Suprapubic skin (tissue), 4 donors: ENCODE measurements at regions not wholly inside any gene's neighbourhood (a gene's known extent, or its start where the extent isn't known, plus 50 kb on each side); places are given as distances from the start of the nearest gene placed in this dataset.
"Not testable (repeated sequence)": the region's sequence is repeated elsewhere in the genome, so short reads cannot be mapped to it uniquely, and the experiment has no call there.

Source experiments
- DNase-seq, 2 donors: peaks; one replicate each; pipeline ENCODE4 v3.0.0-alpha.2; 2019; ENCODE audit warnings: low spot score in 2 of 2
- H3K27ac ChIP-seq: fragments of 200-600 bp; sonication (generic); one replicate; pipeline ENCODE4 v1.5.1; 2019
- H3K27me3 ChIP-seq: fragments of 200-600 bp; sonication (generic); one replicate; pipeline ENCODE4 v1.5.1; 2019
- H3K36me3 ChIP-seq: fragments of 200-600 bp; sonication (generic); one replicate; pipeline ENCODE4 v1.5.1; 2019
- H3K4me1 ChIP-seq: fragments of 200-600 bp; sonication (generic); one replicate; pipeline ENCODE4 v1.5.1; 2019
- H3K4me3 ChIP-seq: fragments of 200-600 bp; sonication (generic); one replicate; pipeline ENCODE4 v1.5.1; 2019; ENCODE audit warnings: mild to moderate bottlenecking
- H3K9me3 ChIP-seq: fragments of 200-600 bp; sonication (generic); one replicate; pipeline ENCODE4 v1.5.1; 2019
- CTCF ChIP-seq, 2 donors: fragments of 200-600 bp in 1 of 2; fragments of 450-650 bp in 1 of 2; sonication (generic) in 1 of 2; IDR thresholded peaks; one replicate each; pipeline ENCODE4 v1.5.1; 2016 to 2019; ENCODE audit warnings: antibody characterized with exemption in 2 of 2, mild to moderate bottlenecking in 1 of 2, moderate library complexity in 1 of 2
- EP300 ChIP-seq: sonication (generic); formaldehyde crosslinking; IDR thresholded peaks from one replicate; pipeline ENCODE4 v1.6.1; 2017; ENCODE audit warnings: antibody characterized with exemption
- POLR2A ChIP-seq, 2 donors: fragments of 450-650 bp; IDR thresholded peaks; one replicate each; pipeline ENCODE4 v1.6.1; 2017; ENCODE audit warnings: antibody characterized with exemption in 2 of 2, mild to moderate bottlenecking in 2 of 2, moderate library complexity in 2 of 2
- POLR2AphosphoS5 ChIP-seq, 3 donors: sonication (generic); formaldehyde crosslinking; IDR thresholded peaks; one replicate each; pipeline ENCODE4 v1.6.1; 2017; ENCODE audit warnings: antibody characterized with exemption in 3 of 3
- WGBS: methylation state at CpG from one replicate; pipeline ENCODE4 v1.1.5; 2018; 5-methylcytosine and 5-hydroxymethylcytosine counted together

GRCh38 chr3:118525077-118525476, 509.6 kb downstream of the IGSF11 start:
- no peak for TF ChIP-seq POLR2AphosphoS5 (IDR thresholded peaks at IDR 0.05)
- TF ChIP-seq EP300: no peak
- TF ChIP-seq POLR2A (IDR thresholded peaks at IDR 0.05): no peak
- TF ChIP-seq CTCF (IDR thresholded peaks at IDR 0.05): no peak
- 77% methylated on average over 3 of the region's 3 CpGs for WGBS

GRCh38 chr3:118526758-118527513, 507.7 kb downstream of the IGSF11 start:
- no peak for DNase-seq
- H3K27ac ChIP-seq: no peak overlapping the region
- no peaks in the 10 kb centered on the region for H3K4me1 ChIP-seq
- 78% methylated on average over 1 of the region's 1 CpG for WGBS
- TF ChIP-seq CTCF (IDR thresholded peaks at IDR 0.05) (no peak), EP300 (no peak), POLR2AphosphoS5 (IDR thresholded peaks at IDR 0.05) (no peak)
- no peaks in the 10 kb centered on the region for H3K9me3 ChIP-seq
- no peaks in the 10 kb centered on the region for H3K36me3 ChIP-seq
- no peak overlapping the region for H3K4me3 ChIP-seq
- no peaks in the 10 kb centered on the region for H3K27me3 ChIP-seq

More at GRCh38 chr3:118525077-118525476, 509.6 kb downstream of the IGSF11 start:
- Histone ChIP-seq H3K9me3 (no peaks in the 10 kb centered on the region), H3K36me3 (no peaks in the 10 kb centered on the region), H3K4me3 (no peak overlapping the region), H3K27me3 (no peaks in the 10 kb centered on the region), H3K27ac (no peak overlapping the region), H3K4me1 (no peaks in the 10 kb centered on the region)
- no peak for DNase-seq

GRCh38 chr3:118527514-118528044, 507.1 kb downstream of the IGSF11 start:
- no peak for DNase-seq
- H3K4me1 ChIP-seq: no peaks in the 10 kb centered on the region
- H3K4me3 ChIP-seq: no peak overlapping the region
- H3K36me3 ChIP-seq: no peaks in the 10 kb centered on the region
- no peaks in the 10 kb centered on the region for H3K9me3 ChIP-seq
- H3K27me3 ChIP-seq: no peaks in the 10 kb centered on the region
- TF ChIP-seq POLR2A (IDR thresholded peaks at IDR 0.05): no peak
- TF ChIP-seq CTCF (IDR thresholded peaks at IDR 0.05): no peak
- no peak for TF ChIP-seq POLR2AphosphoS5 (IDR thresholded peaks at IDR 0.05)
- no peak for TF ChIP-seq EP300
- H3K27ac ChIP-seq: no peak overlapping the region

GRCh38 chr3:118529554-118529953, 505.1 kb downstream of the IGSF11 start:
- Histone ChIP-seq H3K9me3 (no peaks in the 10 kb centered on the region), H3K4me1 (no peaks in the 10 kb centered on the region), H3K27ac (no peak overlapping the region), H3K4me3 (no peak overlapping the region), H3K36me3 (no peaks in the 10 kb centered on the region), H3K27me3 (no peaks in the 10 kb centered on the region)
- no peak for TF ChIP-seq CTCF (IDR thresholded peaks at IDR 0.05)
- TF ChIP-seq POLR2AphosphoS5 (IDR thresholded peaks at IDR 0.05): no peak
- TF ChIP-seq POLR2A (IDR thresholded peaks at IDR 0.05): no peak
- no peak for TF ChIP-seq EP300
- no peak for DNase-seq
- WGBS: 34% methylated on average over 2 of the region's 2 CpGs

- no peak overlapping the region for H3K27ac ChIP-seq
- no peaks in the 10 kb centered on the region for H3K36me3 ChIP-seq
- WGBS: 79% methylated on average over 4 of the region's 4 CpGs
- H3K9me3 ChIP-seq: no peaks in the 10 kb centered on the region
- H3K4me1 ChIP-seq: no peaks in the 10 kb centered on the region
- DNase-seq: no peak
- no peak overlapping the region for H3K4me3 ChIP-seq
- H3K27me3 ChIP-seq: no peaks in the 10 kb centered on the region
- TF ChIP-seq POLR2A (IDR thresholded peaks at IDR 0.05) (no peak), POLR2AphosphoS5 (IDR thresholded peaks at IDR 0.05) (no peak), CTCF (IDR thresholded peaks at IDR 0.05) (no peak), EP300 (no peak)
Observed at GRCh38 chr3:118530350-118530922, 504.2 kb downstream of the IGSF11 start.

GRCh38 chr3:118530927-118531356, 503.7 kb downstream of the IGSF11 start:
- not testable (repeated sequence) for DNase-seq, H3K9me3 ChIP-seq, H3K36me3 ChIP-seq, H3K4me3 ChIP-seq, H3K27me3 ChIP-seq, H3K27ac ChIP-seq, H3K4me1 ChIP-seq
